Testis (tissue), 2 donors: ENCODE measurements at regions not wholly inside any gene's neighbourhood (a gene's known extent, or its start where the extent isn't known, plus 50 kb on each side); places are given as distances from the start of the nearest gene placed in this dataset.

Experiments used
- CTCF ChIP-seq, 3 experiments: fragments of 450-650 bp in 2 of 3; fragments of 200-600 bp in 1 of 3; sonication (generic) in 1 of 3; IDR thresholded peaks; one replicate each; pipeline ENCODE4 v1.5.1; 2016 to 2019; ENCODE audit warnings: antibody characterized with exemption in 3 of 3, mild to moderate bottlenecking in 2 of 3, moderate library complexity in 1 of 3
- POLR2A ChIP-seq: fragments of 450-650 bp; IDR thresholded peaks from one replicate; pipeline ENCODE4 v1.6.1; 2017; ENCODE audit warnings: antibody characterized with exemption, mild to moderate bottlenecking, moderate library complexity

GRCh38 chr21:16187603-16188301 lies 458.0 kb downstream of the USP25 start:
- TF ChIP-seq CTCF (IDR thresholded peaks at IDR 0.05) (no peak), POLR2A (no peak)
